ENCODE measurements at regions not wholly inside any gene's neighbourhood (a gene's known extent, or its start where the extent isn't known, plus 50 kb on each side); places are given as distances from the start of the nearest gene placed in this dataset.

DNA sequence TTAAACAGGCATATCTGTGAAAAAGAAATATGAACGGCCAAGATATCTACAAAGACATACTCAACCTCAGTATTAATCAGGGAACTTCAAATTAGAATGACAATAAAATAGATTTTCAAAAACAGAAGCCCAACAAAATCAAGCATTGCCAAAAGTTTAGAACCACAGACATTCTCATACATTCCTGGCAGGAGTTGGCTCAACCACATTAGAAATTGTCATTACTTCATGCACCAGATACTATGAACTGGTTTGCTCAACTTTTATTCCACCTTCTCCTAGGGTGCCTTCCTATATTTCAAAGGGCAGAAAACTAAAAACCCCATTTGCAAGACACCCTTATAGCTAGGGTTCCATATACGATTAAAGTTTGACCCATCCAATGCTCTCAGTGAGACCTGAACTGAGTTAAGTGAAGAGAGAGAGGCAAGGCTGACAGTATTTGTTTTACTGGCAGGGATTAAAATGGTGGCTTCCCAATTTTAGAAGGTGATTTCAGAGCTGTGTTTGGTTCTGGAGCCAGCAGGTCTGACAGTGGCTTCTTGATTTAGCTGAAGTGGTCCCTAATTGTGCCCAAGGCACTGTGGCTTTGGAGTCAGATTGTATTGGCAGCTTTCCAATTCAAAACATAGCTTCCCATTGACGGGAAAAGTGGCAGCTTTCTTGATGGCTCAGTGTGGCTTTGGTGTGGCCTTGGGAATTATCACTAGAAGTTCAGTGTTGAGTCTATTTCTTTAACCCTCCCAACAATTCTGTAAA, 77.1 kb upstream of the CDYL start:
- Histone ChIP-seq H3K4me1 (no peaks in the 10 kb centered on the region), H3K9me3 (no peaks in the 10 kb centered on the region), H3K27me3 (no peaks in the 10 kb centered on the region), H3K4me3 (replicated peaks in 1 of 3) (no peak overlapping the region), H3K36me3 (no peaks in the 10 kb centered on the region), H3K27ac (no peak overlapping the region)
- WGBS, 2 donors, result 70 to 78% methylated on average over 3 of the region's 3 CpGs
- DNase-seq, result no peak
- intact Hi-C loops (cut with DNase I), result no loop called here
- TF ChIP-seq, protein P1, sequence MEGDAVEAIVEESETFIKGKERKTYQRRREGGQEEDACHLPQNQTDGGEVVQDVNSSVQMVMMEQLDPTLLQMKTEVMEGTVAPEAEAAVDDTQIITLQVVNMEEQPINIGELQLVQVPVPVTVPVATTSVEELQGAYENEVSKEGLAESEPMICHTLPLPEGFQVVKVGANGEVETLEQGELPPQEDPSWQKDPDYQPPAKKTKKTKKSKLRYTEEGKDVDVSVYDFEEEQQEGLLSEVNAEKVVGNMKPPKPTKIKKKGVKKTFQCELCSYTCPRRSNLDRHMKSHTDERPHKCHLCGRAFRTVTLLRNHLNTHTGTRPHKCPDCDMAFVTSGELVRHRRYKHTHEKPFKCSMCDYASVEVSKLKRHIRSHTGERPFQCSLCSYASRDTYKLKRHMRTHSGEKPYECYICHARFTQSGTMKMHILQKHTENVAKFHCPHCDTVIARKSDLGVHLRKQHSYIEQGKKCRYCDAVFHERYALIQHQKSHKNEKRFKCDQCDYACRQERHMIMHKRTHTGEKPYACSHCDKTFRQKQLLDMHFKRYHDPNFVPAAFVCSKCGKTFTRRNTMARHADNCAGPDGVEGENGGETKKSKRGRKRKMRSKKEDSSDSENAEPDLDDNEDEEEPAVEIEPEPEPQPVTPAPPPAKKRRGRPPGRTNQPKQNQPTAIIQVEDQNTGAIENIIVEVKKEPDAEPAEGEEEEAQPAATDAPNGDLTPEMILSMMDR (IDR thresholded peaks at IDR 0.05), result no peak
- TF ChIP-seq POLR2A (IDR thresholded peaks at IDR 0.05), result no peak

DNA sequence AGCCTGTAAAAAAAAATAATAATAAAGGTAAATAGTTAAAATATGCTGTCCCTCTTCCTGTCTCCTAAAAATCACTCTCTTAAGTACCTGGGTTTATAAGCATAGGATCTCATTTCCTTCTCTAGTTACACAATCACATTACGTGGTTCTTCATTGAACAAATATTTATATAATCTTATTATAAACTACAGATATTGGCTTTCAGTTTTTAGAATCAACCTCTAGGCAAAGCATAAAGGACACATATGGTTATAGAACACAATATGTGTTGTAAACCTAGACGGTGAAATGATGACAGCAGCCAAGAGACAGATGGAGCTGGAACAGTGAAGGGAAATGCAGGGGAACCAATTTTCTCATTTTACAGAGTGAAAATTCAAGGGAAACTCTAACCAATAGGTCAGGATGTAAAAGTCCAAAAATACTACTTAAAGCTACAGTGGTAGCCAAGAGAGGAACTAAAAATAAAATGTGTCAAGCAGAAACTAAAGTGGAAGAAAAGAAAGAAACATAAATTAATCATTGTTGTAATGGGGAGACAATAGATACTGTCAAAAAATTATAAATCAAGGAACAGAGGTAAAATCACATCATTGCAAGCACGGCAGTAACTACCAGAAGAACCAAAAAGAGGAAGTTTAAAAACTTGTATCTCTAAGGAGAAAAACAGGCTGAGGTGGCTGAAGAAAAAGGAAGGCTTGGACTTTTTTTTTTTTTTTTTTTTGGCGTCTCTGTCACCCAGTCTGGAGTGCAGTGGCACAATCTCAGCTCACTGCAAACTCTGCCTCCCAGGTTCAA, 82.8 kb upstream of the CDYL start:
- H3K9me3 ChIP-seq, result no peaks in the 10 kb centered on the region
- no peak overlapping the region for H3K27ac ChIP-seq
- H3K4me1 ChIP-seq, result no peaks in the 10 kb centered on the region
- intact Hi-C loops (cut with DNase I), result no loop called here
- H3K27me3 ChIP-seq, result no peaks in the 10 kb centered on the region
- H3K4me3 ChIP-seq (replicated peaks in 1 of 3), result no peak overlapping the region
- no peaks in the 10 kb centered on the region for H3K36me3 ChIP-seq
- no peak for DNase-seq
- 55 to 66% methylated on average over 4 of the region's 4 CpGs for WGBS, 2 donors
- TF ChIP-seq, protein P1 (IDR thresholded peaks at IDR 0.05), result no peak
- TF ChIP-seq POLR2A (IDR thresholded peaks at IDR 0.05), result no peak

DNA sequence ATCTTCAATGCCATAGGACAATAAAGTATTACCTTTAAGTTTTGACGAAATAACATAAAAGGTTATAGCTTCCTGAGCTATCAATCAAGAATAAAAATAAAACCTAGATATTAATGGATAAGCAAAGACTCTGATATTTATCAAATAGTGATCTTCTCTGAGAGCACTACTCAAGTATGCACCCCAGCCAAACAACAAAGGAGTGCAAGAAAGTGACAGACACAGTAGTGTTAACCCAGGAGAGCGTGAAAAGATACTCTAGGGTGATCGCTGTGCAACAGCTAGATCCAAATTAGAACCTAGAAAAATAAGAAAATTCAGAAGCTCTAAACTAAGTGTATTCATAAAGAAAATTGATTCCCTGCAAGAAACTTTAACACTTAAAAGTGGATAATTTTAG, 83.5 kb upstream of the CDYL start:
- intact Hi-C loops (cut with DNase I), result no loop called here

DNA sequence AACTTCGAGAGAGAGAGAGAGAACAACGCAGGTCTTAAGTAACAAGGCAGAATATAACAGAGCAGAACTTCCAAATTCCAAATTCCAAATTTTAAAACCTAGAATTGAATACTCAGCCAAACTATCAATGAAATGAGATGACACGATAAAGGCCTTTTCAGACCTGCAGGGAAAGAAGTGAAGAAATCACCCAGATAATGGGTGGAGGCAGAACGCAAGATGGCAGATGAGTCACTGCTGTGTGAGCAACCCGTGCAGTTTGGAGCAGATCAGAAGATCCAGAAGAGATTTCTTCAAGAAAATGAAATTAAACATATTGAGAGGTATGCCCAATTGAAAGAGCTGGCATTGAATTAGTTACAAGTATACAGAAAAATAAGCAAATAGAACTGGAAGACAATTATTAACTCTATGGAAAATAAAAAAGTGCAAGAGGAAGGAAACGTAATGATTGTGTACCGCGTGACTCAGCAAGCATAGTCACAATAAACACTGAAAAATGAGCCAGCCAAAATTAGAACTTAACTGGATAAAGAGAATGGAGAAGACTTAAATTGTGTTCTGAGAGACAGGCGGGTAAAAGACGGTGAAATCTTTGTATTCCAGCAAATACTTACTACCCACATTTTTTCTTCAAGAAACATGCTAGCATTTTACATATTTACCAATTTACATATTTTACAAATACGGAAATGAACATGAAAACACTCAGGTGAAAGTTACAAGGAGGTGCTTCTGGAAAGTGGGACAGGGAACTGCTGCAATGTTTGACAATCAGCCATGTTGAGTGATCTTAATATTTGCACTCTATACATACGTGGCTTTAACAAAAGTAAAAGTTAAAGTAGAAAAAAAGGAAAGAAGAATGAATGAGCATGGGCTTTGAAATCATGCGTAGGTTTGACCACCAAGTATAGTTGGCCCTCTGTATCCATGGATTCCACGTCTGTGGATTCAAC, 87.9 kb upstream of the CDYL start:
- Histone ChIP-seq H3K9me3 (no peaks in the 10 kb centered on the region), H3K36me3 (no peaks in the 10 kb centered on the region), H3K27me3 (no peaks in the 10 kb centered on the region), H3K27ac (no peak overlapping the region), H3K4me1 (no peaks in the 10 kb centered on the region), H3K4me3 (replicated peaks in 1 of 3) (no peak overlapping the region)
- DNase-seq, result no peak
- 79 to 82% methylated on average over 14 of the region's 14 CpGs for WGBS, 2 donors
- no peak for TF ChIP-seq POLR2A (IDR thresholded peaks at IDR 0.05)
- TF ChIP-seq, protein P1 (IDR thresholded peaks at IDR 0.05), result no peak
- intact Hi-C loops (cut with DNase I), result no loop called here

More for the DNA sequence above, 83.5 kb upstream of the CDYL start:
- Histone ChIP-seq H3K27me3 (no peaks in the 10 kb centered on the region), H3K4me3 (replicated peaks in 1 of 3) (no peak overlapping the region), H3K36me3 (no peaks in the 10 kb centered on the region), H3K9me3 (no peaks in the 10 kb centered on the region), H3K27ac (no peak overlapping the region), H3K4me1 (no peaks in the 10 kb centered on the region)
- DNase-seq, result no peak
- TF ChIP-seq POLR2A (IDR thresholded peaks at IDR 0.05), result no peak
- TF ChIP-seq, protein P1 (IDR thresholded peaks at IDR 0.05), result no peak
- 97% methylated on average over 3 of the region's 3 CpGs for WGBS, 2 donors
